Hematopoietic multipotent progenitor cell treated with erythropoietin and hydrocortisone succinate and interleukin-3 and kit ligand, for 15 days (in vitro differentiated cells): ENCODE measurements at regions not wholly inside any gene's neighbourhood (a gene's known extent, or its start where the extent isn't known, plus 50 kb on each side); places are given as distances from the start of the nearest gene placed in this dataset.

ENCODE experiments used
- DNase-seq: peaks from one replicate; pipeline ENCODE4 v3.0.0-alpha.2; 2015; ENCODE audit warnings: low spot score

DNA sequence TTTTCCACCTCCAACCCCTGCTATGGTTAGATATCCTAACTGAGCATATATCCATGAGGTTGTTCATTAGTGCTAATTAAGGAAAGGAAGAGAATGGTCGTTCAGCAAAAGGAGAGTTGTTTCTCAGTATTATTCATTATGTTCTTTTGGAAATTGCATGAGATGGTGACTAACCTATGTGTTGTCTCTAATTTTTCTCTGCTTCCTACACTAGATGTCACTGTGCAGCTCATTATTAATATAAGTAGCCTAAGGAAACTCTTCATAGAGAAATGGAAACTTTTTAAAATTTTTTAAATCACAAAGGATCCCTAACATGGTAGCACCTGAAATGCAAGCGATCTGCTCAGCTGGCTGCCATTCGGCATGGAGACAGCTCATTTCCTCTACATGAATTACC lies 67.7 kb upstream of the FAM9A start:
- DNase-seq, result no peak

DNA sequence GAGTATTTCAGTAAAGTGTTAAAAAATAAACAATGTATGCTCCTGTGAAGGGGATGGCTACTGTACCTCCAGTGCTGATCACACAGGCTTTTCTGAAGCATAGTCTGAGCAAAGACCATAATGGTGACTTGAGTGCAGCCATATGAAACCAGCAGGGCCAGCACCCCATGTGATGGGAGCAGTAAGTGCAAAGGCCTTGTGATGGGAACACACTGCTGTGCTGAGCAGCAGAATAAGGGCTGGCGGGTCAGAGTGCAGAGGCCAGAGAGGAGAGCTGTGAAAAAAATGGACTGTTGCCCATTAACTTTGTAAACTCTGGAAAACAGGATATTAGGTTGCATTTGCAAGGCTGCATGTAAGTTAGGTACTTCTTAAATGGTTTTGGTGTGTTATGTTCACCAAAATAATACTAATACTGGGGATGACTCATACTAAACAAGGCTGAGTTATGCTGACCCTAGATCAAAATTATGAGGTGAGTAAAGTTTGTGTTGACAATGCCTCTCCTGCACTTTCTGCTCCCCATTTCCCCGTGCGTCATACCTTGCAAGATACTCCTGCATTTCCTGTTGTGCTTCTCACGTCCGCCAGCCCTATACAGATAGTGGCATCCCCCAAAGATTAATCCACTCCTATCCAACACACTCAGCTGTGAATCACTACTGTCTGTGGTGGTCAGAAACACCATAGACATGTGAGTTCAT lies 67.0 kb upstream of the FAM9A start:
- DNase-seq, result no peak

DNA sequence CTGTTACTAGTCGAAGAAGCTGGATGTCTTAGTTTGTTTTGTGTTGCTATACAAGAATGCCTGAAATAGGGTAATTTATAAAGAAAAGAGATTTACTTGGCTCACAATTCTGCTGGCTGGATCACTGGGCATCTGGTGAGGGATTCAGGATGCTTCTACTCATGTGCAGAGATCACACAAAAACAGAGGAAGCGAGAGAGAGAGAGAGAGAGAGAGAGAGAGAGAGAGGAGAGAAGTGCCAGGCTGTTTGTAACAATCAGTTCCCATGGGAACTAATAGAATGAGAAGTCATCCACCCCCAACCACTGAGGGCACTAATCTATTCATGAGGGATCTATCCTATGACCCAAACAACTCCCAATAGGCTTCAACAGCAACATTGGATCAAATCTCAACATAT lies 66.2 kb upstream of the FAM9A start:
- no peak for DNase-seq

DNA sequence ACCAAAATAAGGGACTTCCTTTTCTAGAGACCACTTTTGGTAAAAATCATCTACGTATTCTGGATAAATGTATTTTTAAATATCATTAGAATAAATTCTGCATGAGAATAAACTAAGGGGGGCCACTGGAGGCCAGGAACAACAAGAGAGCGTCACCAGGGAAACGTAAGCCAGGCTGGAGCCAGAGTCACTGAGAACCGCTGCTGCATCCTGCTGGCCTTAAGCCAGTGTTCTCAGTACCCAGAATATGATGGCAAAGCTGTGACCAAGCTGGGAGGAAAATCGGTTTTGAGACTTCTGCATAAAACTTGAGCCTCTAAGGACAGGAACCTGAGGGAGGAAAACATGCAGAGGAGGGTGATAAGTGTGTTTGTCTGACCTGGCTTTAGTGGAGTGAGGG lies 63.0 kb upstream of the FAM9A start:
- no peak for DNase-seq

DNA sequence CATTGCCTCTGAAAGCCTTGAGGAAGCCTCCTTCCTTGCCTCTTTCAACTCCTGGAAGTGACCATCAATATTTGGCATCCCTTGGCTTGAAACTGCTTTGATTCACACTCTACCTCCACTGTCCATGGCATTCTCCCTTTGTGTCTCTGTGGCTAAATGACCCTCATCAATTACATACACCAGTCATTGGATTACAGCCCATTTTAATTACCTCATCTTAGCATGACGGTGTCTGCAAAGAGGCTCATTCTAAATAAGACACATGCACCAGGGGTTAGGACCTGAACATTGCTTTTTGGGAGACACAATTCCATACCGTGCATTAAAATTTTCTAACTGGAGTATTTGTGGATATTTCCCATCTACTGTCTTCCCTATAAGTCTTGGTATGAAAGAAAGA lies 60.7 kb upstream of the FAM9A start:
- no peak for DNase-seq

DNA sequence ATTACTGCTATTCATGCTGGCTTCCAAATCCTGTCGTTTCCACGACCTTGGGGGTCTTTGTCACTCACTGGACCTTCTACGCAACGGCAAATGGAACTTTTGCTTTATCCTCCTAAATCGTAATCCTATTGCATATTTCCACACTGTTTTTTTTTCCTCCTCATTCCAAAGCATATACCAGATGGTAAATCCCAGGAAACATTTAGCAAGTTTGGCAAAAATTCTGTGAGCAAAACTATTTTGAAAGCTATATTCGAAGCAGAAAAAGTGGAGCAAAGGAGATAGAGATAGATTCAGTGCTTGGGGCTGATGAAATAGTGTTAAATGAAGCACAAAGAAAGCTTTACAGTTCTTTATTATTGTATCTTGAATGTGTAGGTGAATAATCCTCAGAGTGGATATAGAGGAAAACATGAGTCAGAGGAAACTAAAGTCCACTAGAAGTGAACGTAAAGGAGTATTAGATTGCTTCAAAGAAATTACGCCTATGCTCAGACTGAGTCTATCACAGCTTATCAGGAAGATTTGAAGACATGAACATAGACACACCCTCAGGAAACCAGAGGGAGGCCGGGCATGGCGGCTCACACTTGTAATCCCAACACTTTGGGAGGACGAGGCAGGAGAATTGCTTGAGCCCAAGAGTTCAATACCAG lies 50.2 kb upstream of the FAM9A start:
- no peak for DNase-seq
